Upper lobe of left lung (tissue), 4 donors: ENCODE measurements at regions not wholly inside any gene's neighbourhood (a gene's known extent, or its start where the extent isn't known, plus 50 kb on each side); places are given as distances from the start of the nearest gene placed in this dataset.

Experiments
- POLR2A ChIP-seq, 4 donors: fragments of 450-650 bp; IDR thresholded peaks; one replicate each; pipeline ENCODE4 v1.5.1; 2016 to 2017; ENCODE audit warnings: antibody characterized with exemption in 4 of 4, mild to moderate bottlenecking in 2 of 4
- POLR2AphosphoS5 ChIP-seq, 2 donors: sonication (generic); formaldehyde crosslinking; IDR thresholded peaks; one replicate each; pipeline ENCODE4 v1.5.1; 2017; ENCODE audit warnings: antibody characterized with exemption in 2 of 2
- TF ChIP-seq, protein P1 (sequence below), 6 experiments: fragments of 450-650 bp in 4 of 6; fragments of 200-600 bp in 2 of 6; sonication (generic) in 2 of 6; IDR thresholded peaks; one replicate each; pipeline ENCODE4 v1.5.1; 2016 to 2019; ENCODE audit warnings: antibody characterized with exemption in 6 of 6

- TF ChIP-seq, protein P1, sequence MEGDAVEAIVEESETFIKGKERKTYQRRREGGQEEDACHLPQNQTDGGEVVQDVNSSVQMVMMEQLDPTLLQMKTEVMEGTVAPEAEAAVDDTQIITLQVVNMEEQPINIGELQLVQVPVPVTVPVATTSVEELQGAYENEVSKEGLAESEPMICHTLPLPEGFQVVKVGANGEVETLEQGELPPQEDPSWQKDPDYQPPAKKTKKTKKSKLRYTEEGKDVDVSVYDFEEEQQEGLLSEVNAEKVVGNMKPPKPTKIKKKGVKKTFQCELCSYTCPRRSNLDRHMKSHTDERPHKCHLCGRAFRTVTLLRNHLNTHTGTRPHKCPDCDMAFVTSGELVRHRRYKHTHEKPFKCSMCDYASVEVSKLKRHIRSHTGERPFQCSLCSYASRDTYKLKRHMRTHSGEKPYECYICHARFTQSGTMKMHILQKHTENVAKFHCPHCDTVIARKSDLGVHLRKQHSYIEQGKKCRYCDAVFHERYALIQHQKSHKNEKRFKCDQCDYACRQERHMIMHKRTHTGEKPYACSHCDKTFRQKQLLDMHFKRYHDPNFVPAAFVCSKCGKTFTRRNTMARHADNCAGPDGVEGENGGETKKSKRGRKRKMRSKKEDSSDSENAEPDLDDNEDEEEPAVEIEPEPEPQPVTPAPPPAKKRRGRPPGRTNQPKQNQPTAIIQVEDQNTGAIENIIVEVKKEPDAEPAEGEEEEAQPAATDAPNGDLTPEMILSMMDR (IDR thresholded peaks at IDR 0.05), result no peak
- no peak for TF ChIP-seq POLR2AphosphoS5 (IDR thresholded peaks at IDR 0.05)
- TF ChIP-seq POLR2A (IDR thresholded peaks at IDR 0.05), result no peak
These were observed 529.4 kb downstream of the RBFOX1 start for GRCh38 chr16:7861891-7862582.
